ENCODE measurements at regions not wholly inside any gene's neighbourhood (a gene's known extent, or its start where the extent isn't known, plus 50 kb on each side); places are given as distances from the start of the nearest gene placed in this dataset.

DNA sequence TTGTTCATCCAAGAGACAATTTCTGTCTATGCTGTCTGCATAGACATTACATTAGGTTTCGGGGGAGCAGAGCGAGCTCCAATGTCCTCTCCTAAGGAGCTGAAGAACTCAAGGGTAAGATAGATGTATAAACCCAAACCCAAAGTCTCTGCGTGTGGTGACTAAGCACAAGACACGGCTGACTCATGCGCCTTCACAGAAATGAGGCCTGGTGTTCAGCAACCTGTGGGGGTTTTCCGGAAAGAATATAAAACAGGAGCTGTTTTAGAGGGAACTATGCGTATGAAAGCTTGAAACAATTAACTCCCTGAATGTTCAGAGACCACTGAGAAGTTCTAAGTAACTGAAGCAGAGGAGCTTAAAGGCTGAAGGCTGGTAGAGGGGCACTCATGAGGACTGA lies 154.7 kb downstream of the SOX11 start:
- no peak overlapping the region for H3K4me3 ChIP-seq (ENCODE audit: control insufficient read depth, low read depth, low read length)
- DNase-seq (ENCODE audit: low read depth), result no peak
- TF ChIP-seq, protein P1, sequence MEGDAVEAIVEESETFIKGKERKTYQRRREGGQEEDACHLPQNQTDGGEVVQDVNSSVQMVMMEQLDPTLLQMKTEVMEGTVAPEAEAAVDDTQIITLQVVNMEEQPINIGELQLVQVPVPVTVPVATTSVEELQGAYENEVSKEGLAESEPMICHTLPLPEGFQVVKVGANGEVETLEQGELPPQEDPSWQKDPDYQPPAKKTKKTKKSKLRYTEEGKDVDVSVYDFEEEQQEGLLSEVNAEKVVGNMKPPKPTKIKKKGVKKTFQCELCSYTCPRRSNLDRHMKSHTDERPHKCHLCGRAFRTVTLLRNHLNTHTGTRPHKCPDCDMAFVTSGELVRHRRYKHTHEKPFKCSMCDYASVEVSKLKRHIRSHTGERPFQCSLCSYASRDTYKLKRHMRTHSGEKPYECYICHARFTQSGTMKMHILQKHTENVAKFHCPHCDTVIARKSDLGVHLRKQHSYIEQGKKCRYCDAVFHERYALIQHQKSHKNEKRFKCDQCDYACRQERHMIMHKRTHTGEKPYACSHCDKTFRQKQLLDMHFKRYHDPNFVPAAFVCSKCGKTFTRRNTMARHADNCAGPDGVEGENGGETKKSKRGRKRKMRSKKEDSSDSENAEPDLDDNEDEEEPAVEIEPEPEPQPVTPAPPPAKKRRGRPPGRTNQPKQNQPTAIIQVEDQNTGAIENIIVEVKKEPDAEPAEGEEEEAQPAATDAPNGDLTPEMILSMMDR (conservative IDR thresholded peaks at IDR 0.05; ENCODE audit: control insufficient read depth, insufficient read depth, low read depth, low read length), result no peak

DNA sequence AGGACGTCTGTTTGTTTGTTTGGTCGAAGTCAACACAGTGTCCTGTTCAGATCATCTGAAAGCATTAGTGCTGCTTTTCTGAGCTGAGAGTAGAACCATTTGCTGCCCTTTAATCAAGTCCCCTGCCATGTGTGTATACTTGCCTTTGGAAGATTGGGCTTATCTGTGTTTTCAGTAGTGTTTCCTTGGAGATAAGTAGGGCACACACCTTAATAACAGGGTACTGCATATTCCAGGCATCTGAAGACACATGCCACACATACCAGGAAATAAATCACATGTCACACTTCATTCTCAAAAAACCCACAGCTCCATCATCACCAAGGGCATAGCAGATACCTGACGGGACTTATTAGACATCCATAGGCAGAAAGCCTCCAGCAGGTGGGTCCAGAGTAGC lies 157.4 kb downstream of the SOX11 start:
- DNase-seq (ENCODE audit: low read depth), result no peak
- TF ChIP-seq, protein P1 (conservative IDR thresholded peaks at IDR 0.05; ENCODE audit: control insufficient read depth, insufficient read depth, low read depth, low read length), result no peak
- H3K4me3 ChIP-seq (ENCODE audit: control insufficient read depth, low read depth, low read length), result no peak overlapping the region

DNA sequence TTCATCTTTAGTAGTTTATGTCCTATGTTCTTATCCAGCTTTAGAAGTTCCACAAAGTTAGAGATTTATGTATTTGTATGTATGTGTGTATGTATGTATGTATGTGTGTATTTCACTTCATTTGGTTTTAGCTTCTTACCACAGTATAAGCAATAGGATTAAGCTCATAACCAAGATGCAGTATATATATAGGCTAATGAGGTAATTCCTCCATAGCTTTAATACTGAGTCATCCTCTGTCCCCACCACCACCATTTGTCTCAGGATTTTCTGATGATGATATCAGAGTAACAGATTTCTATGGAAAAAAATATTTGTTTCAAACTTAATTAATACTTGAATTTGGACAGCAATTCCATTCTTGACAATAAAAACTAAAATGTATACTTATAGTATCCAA lies 159.2 kb downstream of the SOX11 start:
- H3K4me3 ChIP-seq (ENCODE audit: control insufficient read depth, low read depth, low read length), result no peak overlapping the region
- TF ChIP-seq, protein P1 (conservative IDR thresholded peaks at IDR 0.05; ENCODE audit: control insufficient read depth, insufficient read depth, low read depth, low read length), result no peak
- no peak for DNase-seq (ENCODE audit: low read depth)

DNA sequence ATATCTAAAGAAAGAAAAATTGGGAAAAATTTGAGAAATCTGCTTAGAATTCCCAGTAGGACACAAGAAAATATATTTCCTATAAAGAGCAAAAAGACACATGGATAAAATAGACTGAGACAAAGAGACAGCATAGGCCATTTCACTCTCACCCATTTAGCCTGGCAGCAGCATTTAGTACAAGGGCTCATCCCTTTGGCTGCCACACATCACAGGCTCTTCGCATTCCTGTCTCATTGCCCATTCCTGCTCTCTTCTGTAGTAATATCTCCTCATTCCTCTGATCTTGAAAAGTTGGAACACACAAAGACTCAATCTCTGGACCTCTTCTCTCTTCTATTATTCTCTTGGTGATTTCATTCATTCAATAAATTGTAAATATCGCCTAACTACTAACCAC lies 162.6 kb downstream of the SOX11 start:
- TF ChIP-seq, protein P1 (conservative IDR thresholded peaks at IDR 0.05; ENCODE audit: control insufficient read depth, insufficient read depth, low read depth, low read length), result no peak
- no peak for DNase-seq (ENCODE audit: low read depth)
- no peak overlapping the region for H3K4me3 ChIP-seq (ENCODE audit: control insufficient read depth, low read depth, low read length)

DNA sequence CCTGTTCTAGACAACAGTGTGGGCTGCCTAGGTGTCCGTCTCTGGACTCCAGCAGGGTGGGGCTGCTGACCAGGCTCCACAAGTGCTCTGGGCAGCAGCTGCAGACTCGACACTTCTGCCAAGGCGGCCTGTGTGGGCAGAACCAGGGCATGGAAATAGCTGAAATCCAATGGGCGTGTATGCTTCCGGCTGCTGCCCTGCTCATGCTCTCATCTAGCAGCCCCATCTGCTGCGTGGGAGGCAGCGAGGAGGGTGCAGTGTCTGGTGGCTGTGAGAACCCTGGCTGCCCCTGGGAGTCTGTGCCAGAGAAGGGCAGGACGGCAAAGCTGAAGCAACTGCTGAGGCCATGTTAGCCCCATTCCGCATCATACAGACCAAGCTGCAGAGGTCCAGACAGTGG lies 174.9 kb downstream of the SOX11 start:
- no peak for DNase-seq (ENCODE audit: low read depth)
- TF ChIP-seq, protein P1 (conservative IDR thresholded peaks at IDR 0.05; ENCODE audit: control insufficient read depth, insufficient read depth, low read depth, low read length), result no peak
- no peak overlapping the region for H3K4me3 ChIP-seq (ENCODE audit: control insufficient read depth, low read depth, low read length)

DNA sequence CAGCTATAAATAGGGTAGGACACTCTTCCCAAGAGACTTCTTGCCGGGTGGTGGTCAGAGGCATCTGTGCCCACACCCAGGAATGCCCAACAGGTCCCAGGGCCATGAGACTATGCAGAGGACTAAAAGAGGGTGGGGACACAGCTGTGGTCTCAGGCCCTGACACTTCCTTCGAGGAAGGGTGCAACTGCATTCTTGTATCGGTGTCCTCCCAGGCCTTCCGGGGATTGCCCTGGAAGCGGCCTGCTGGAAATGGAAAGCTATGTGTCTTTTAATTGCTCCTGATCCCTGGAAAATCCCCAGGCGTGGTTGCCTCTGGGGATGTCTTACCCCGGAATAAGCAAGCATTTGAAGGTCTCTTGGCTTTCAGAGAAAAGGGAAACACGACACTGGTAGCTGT lies 176.7 kb downstream of the SOX11 start:
- TF ChIP-seq, protein P1 (conservative IDR thresholded peaks at IDR 0.05; ENCODE audit: control insufficient read depth, insufficient read depth, low read depth, low read length), result no peak
- no peak for DNase-seq (ENCODE audit: low read depth)
- H3K4me3 ChIP-seq (ENCODE audit: control insufficient read depth, low read depth, low read length), result no peak overlapping the region

DNA sequence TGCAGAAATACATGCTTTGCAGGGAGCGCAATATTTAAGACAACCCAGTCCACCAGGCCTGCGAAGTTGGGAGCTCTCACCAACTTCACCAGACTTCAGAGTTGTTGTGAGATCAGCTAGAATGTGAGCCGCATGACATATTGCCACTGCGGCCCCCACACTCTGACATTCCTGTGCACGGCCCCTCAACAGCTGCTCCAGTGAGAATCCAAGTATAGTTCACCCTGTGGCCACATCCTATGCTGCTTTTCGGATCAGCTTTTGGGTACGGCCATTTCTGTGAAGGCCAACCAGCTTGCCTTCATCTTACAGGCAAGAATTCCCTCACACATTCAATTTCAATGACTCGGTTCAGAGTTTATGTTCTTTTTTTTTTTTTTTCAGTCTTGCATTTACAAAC lies 177.8 kb downstream of the SOX11 start:
- TF ChIP-seq, protein P1 (conservative IDR thresholded peaks at IDR 0.05; ENCODE audit: control insufficient read depth, insufficient read depth, low read depth, low read length), result no peak
- DNase-seq (ENCODE audit: low read depth), result no peak
- H3K4me3 ChIP-seq (ENCODE audit: control insufficient read depth, low read depth, low read length), result no peak overlapping the region
